HEK293 (cell line): ENCODE measurements at regions not wholly inside any gene's neighbourhood (a gene's known extent, or its start where the extent isn't known, plus 50 kb on each side); places are given as distances from the start of the nearest gene placed in this dataset.

ENCODE experiments used
- CTCF ChIA-PET: fragments of 350-600 bp; formaldehyde crosslinking; extraction: SDS; loops from one replicate; lab custom pipeline; 2021; ENCODE audit warnings: antibody characterized with exemption; lab: Yijun Ruan, JAX
- POLR2A ChIA-PET: fragments of 300-600 bp; formaldehyde crosslinking; extraction: SDS; loops from one replicate; lab custom pipeline; 2020; ENCODE audit warnings: antibody characterized with exemption, inconsistent platforms; lab: Yijun Ruan, JAX
- H3K27ac ChIP-seq: fragments of 200-500 bp; sonication (Bioruptor generic); 2 replicates; pipeline ENCODE4 v1.5.1; 2014; ENCODE audit warnings: low read depth, low read length, control low read depth, inconsistent platforms; ENCODE audit errors: extremely low read depth
- H3K36me3 ChIP-seq, 2 experiments: fragments of 200-500 bp in 1 of 2; sonication (Bioruptor generic) in 1 of 2; 1 replicate in 1 of 2; 2 replicates in 1 of 2; pipeline ENCODE4 v1.5.1; 2014 to 2017; ENCODE audit warnings: inconsistent platforms in 2 of 2, low read length in 2 of 2; ENCODE audit not compliant: control insufficient read depth in 2 of 2, insufficient read depth in 1 of 2
- H3K4me1 ChIP-seq: fragments of 200-500 bp; sonication (Bioruptor generic); 2 replicates; pipeline ENCODE4 v1.5.1; 2014; ENCODE audit warnings: mild to moderate bottlenecking, low read length, inconsistent platforms; ENCODE audit not compliant: control insufficient read depth, insufficient read depth
- H3K4me3 ChIP-seq: 2 replicates; pipeline ENCODE4 v1.5.1; 2011; ENCODE audit warnings: low read depth, mild to moderate bottlenecking, control low read depth, low read length, moderate library complexity
- H3K9me3 ChIP-seq: fragments of 200-500 bp; sonication (Bioruptor generic); 2 replicates; pipeline ENCODE4 v1.5.1; 2014; ENCODE audit warnings: low read depth, low read length, inconsistent platforms; ENCODE audit not compliant: control insufficient read depth, insufficient read depth
- BCL6B ChIP-seq: fragments of 450-650 bp; formaldehyde crosslinking; IDR thresholded peaks from 2 replicates; pipeline ENCODE4 v1.5.1; 2017; ENCODE audit warnings: missing biosample characterization, missing genetic modification characterization
- CTCF ChIP-seq: fragments of 450-650 bp; formaldehyde crosslinking; IDR thresholded peaks from 2 replicates; pipeline ENCODE4 v1.5.1; 2016; ENCODE audit warnings: missing biosample characterization, missing genetic modification characterization
- EGR2 ChIP-seq: fragments of 450-650 bp; formaldehyde crosslinking; IDR thresholded peaks from 2 replicates; pipeline ENCODE4 v1.5.1; 2016; ENCODE audit warnings: low read depth, missing biosample characterization, missing genetic modification characterization
- RBAK ChIP-seq: fragments of 450-650 bp; formaldehyde crosslinking; IDR thresholded peaks from 2 replicates; pipeline ENCODE4 v1.5.1; 2016; ENCODE audit warnings: missing biosample characterization, missing genetic modification characterization
- SP3 ChIP-seq: fragments of 450-650 bp; formaldehyde crosslinking; IDR thresholded peaks from 2 replicates; pipeline ENCODE4 v1.5.1; 2016; ENCODE audit warnings: missing biosample characterization, missing genetic modification characterization
- ZNF155 ChIP-seq: fragments of 450-650 bp; formaldehyde crosslinking; IDR thresholded peaks from 2 replicates; pipeline ENCODE4 v1.5.1; 2016; ENCODE audit warnings: missing biosample characterization, missing genetic modification characterization
- ZNF16 ChIP-seq: fragments of 450-650 bp; formaldehyde crosslinking; IDR thresholded peaks from 2 replicates; pipeline ENCODE4 v1.5.1; 2016; ENCODE audit warnings: low read depth, missing biosample characterization, missing genetic modification characterization
- ZNF2 ChIP-seq: fragments of 450-650 bp; formaldehyde crosslinking; IDR thresholded peaks from 2 replicates; pipeline ENCODE4 v1.5.1; 2016; ENCODE audit warnings: missing biosample characterization, missing genetic modification characterization
- ZNF366 ChIP-seq: fragments of 450-650 bp; formaldehyde crosslinking; conservative IDR thresholded peaks from 2 replicates; pipeline ENCODE4 v1.5.1; 2016; ENCODE audit warnings: missing biosample characterization, missing genetic modification characterization
- ZNF426 ChIP-seq: fragments of 450-650 bp; formaldehyde crosslinking; IDR thresholded peaks from 2 replicates; pipeline ENCODE4 v1.5.1; 2017; ENCODE audit warnings: missing biosample characterization, missing genetic modification characterization, mild to moderate bottlenecking, inconsistent platforms, moderate library complexity
- ZNF433 ChIP-seq: fragments of 450-650 bp; formaldehyde crosslinking; IDR thresholded peaks from 2 replicates; pipeline ENCODE4 v1.5.1; 2016; ENCODE audit warnings: missing biosample characterization, missing genetic modification characterization, low read depth
- ZNF555 ChIP-seq: fragments of 450-650 bp; formaldehyde crosslinking; conservative IDR thresholded peaks from 2 replicates; pipeline ENCODE4 v1.5.1; 2017; ENCODE audit warnings: missing biosample characterization, mild to moderate bottlenecking, missing genetic modification characterization, inconsistent platforms
- ZNF560 ChIP-seq: fragments of 450-650 bp; formaldehyde crosslinking; IDR thresholded peaks from 2 replicates; pipeline ENCODE4 v1.5.1; 2017; ENCODE audit warnings: missing biosample characterization, missing genetic modification characterization, borderline replicate concordance
- ZNF561 ChIP-seq: fragments of 450-650 bp; IDR thresholded peaks from 2 replicates; pipeline ENCODE4 v1.5.1; 2018; ENCODE audit warnings: missing biosample characterization, missing genetic modification characterization, borderline replicate concordance
- TF ChIP-seq, protein P1 (sequence below): fragments of 450-650 bp; formaldehyde crosslinking; IDR thresholded peaks from 2 replicates; pipeline ENCODE4 v1.5.1; 2016; ENCODE audit warnings: missing biosample characterization, missing genetic modification characterization
- TF ChIP-seq, protein P2 (sequence below): fragments of 450-650 bp; formaldehyde crosslinking; IDR thresholded peaks from 2 replicates; pipeline ENCODE4 v1.5.0; 2017; ENCODE audit warnings: missing biosample characterization, missing genetic modification characterization, borderline replicate concordance
- TF ChIP-seq, protein P3 (sequence below): fragments of 450-650 bp; formaldehyde crosslinking; IDR thresholded peaks from 2 replicates; pipeline ENCODE4 v1.5.1; 2016; ENCODE audit warnings: missing biosample characterization, missing genetic modification characterization
- TF ChIP-seq, protein P4 (sequence below): fragments of 450-650 bp; formaldehyde crosslinking; IDR thresholded peaks from 2 replicates; pipeline ENCODE4 v1.5.1; 2016; ENCODE audit warnings: missing biosample characterization, missing genetic modification characterization

DNA sequence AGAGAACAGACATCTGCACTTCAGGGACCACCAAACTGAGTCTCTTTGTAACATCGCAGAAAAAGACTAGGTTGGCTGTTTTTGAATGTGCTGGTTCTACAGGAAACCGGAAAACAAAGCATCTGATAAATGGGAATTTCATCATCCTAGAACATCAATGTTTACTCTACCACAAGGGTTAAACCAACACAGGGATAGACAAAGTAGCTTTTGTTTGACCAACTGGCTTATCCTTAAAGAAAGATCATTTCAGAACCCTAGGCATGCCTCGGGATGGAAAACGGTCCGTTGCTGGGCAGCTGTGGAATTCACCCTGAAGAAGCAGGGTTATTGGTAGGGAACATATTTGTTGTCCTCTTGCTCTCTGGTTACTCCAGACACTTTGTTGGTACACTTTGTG, 2355.5 kb upstream of the AGA start:
- POLR2A ChIA-PET = no interaction called here
- TF ChIP-seq BCL6B (tag by site-specific recombination) = no peak
- no peak for TF ChIP-seq ZNF561 (tag by site-specific recombination)
- TF ChIP-seq ZNF16 (tag by site-specific recombination) = no peak
- no peak for TF ChIP-seq ZNF433
- no peak for TF ChIP-seq ZNF2 (tag by site-specific recombination)
- TF ChIP-seq CTCF = no peak
- TF ChIP-seq, protein P1, sequence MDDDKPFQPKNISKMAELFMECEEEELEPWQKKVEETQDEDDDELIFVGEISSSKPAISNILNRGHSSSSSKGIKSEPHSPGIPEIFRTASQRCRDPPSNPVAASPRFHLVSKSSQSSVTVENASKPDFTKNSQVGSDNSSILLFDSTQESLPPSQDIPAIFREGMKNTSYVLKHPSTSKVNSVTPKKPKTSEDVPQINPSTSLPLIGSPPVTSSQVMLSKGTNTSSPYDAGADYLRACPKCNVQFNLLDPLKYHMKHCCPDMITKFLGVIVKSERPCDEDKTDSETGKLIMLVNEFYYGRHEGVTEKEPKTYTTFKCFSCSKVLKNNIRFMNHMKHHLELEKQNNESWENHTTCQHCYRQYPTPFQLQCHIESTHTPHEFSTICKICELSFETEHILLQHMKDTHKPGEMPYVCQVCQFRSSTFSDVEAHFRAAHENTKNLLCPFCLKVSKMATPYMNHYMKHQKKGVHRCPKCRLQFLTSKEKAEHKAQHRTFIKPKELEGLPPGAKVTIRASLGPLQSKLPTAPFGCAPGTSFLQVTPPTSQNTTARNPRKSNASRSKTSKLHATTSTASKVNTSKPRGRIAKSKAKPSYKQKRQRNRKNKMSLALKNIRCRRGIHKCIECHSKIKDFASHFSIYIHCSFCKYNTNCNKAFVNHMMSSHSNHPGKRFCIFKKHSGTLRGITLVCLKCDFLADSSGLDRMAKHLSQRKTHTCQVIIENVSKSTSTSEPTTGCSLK (tag by site-specific recombination) = no peak
- TF ChIP-seq, protein P2, sequence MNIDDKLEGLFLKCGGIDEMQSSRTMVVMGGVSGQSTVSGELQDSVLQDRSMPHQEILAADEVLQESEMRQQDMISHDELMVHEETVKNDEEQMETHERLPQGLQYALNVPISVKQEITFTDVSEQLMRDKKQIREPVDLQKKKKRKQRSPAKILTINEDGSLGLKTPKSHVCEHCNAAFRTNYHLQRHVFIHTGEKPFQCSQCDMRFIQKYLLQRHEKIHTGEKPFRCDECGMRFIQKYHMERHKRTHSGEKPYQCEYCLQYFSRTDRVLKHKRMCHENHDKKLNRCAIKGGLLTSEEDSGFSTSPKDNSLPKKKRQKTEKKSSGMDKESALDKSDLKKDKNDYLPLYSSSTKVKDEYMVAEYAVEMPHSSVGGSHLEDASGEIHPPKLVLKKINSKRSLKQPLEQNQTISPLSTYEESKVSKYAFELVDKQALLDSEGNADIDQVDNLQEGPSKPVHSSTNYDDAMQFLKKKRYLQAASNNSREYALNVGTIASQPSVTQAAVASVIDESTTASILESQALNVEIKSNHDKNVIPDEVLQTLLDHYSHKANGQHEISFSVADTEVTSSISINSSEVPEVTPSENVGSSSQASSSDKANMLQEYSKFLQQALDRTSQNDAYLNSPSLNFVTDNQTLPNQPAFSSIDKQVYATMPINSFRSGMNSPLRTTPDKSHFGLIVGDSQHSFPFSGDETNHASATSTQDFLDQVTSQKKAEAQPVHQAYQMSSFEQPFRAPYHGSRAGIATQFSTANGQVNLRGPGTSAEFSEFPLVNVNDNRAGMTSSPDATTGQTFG (tag by site-specific recombination) = no peak
- TF ChIP-seq ZNF366 = no peak
- TF ChIP-seq, protein P3, sequence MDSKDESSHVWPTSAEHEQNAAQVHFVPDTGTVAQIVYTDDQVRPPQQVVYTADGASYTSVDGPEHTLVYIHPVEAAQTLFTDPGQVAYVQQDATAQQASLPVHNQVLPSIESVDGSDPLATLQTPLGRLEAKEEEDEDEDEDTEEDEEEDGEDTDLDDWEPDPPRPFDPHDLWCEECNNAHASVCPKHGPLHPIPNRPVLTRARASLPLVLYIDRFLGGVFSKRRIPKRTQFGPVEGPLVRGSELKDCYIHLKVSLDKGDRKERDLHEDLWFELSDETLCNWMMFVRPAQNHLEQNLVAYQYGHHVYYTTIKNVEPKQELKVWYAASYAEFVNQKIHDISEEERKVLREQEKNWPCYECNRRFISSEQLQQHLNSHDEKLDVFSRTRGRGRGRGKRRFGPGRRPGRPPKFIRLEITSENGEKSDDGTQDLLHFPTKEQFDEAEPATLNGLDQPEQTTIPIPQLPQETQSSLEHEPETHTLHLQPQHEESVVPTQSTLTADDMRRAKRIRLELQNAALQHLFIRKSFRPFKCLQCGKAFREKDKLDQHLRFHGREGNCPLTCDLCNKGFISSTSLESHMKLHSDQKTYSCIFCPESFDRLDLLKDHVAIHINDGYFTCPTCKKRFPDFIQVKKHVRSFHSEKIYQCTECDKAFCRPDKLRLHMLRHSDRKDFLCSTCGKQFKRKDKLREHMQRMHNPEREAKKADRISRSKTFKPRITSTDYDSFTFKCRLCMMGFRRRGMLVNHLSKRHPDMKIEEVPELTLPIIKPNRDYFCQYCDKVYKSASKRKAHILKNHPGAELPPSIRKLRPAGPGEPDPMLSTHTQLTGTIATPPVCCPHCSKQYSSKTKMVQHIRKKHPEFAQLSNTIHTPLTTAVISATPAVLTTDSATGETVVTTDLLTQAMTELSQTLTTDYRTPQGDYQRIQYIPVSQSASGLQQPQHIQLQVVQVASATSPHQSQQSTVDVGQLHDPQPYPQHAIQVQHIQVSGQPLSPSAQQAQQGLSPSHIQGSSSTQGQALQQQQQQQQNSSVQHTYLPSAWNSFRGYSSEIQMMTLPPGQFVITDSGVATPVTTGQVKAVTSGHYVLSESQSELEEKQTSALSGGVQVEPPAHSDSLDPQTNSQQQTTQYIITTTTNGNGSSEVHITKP = no peak
- TF ChIP-seq ZNF426 (tag by site-specific recombination) = no peak
- TF ChIP-seq EGR2 (tag by site-specific recombination) = no peak
- TF ChIP-seq SP3 (tag by site-specific recombination) = no peak
- no peak for TF ChIP-seq RBAK (tag by site-specific recombination)
- TF ChIP-seq, protein P4, sequence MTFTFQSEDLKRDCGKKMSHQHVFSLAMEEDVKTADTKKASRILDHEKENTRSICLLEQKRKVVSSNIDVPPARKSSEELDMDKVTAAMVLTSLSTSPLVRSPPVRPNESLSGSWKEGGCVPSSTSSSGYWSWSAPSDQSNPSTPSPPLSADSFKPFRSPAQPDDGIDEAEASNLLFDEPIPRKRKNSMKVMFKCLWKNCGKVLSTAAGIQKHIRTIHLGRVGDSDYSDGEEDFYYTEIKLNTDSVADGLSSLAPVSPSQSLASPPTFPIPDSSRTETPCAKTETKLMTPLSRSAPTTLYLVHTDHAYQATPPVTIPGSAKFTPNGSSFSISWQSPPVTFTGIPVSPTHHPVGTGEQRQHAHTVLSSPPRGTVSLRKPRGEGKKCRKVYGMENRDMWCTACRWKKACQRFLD (tag by site-specific recombination) = no peak
- TF ChIP-seq ZNF560 (tag by site-specific recombination) = no peak
- TF ChIP-seq ZNF155 (tag by site-specific recombination) = no peak
- TF ChIP-seq ZNF555 (tag by site-specific recombination) = no peak
- Histone ChIP-seq H3K9me3 (no peaks in the 10 kb centered on the region), H3K4me1 (no peaks in the 10 kb centered on the region), H3K27ac (no peak overlapping the region), H3K36me3 (no peaks in the 10 kb centered on the region), H3K4me3 (no peak overlapping the region)
- CTCF ChIA-PET = no interaction called here
